ENCODE measurements at regions not wholly inside any gene's neighbourhood (a gene's known extent, or its start where the extent isn't known, plus 50 kb on each side); places are given as distances from the start of the nearest gene placed in this dataset.

DNA sequence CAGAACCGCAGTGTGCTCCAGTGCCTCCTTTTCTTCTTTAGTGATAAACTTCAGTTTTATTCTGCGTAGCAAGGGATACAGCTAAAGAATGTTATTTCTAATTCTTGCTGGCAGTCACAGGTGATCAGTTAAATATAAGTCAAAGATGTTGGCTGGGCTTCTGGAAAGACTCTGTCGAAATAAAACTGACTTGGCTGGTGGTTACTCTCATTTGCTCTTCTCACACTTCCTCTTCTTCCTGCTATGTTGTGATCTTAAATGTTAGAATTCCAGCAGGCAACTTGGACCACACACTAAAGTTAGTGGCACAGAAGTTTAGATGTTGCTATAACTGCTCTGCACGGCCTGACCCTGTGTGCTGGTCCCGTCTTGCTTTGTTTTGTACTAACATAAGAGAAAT lies 278.6 kb downstream of the CDH19 start:
- TF ChIP-seq, protein P1, sequence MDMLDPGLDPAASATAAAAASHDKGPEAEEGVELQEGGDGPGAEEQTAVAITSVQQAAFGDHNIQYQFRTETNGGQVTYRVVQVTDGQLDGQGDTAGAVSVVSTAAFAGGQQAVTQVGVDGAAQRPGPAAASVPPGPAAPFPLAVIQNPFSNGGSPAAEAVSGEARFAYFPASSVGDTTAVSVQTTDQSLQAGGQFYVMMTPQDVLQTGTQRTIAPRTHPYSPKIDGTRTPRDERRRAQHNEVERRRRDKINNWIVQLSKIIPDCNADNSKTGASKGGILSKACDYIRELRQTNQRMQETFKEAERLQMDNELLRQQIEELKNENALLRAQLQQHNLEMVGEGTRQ (IDR thresholded peaks at IDR 0.05; ENCODE audit: borderline replicate concordance, low read depth, low read length) = no peak
- TF ChIP-seq YY1 (IDR thresholded peaks at IDR 0.05; ENCODE audit: low read depth, low read length) (no peak), ESRRA (IDR thresholded peaks at IDR 0.05; ENCODE audit: low read length) (no peak)
- TF ChIP-seq, protein P2, sequence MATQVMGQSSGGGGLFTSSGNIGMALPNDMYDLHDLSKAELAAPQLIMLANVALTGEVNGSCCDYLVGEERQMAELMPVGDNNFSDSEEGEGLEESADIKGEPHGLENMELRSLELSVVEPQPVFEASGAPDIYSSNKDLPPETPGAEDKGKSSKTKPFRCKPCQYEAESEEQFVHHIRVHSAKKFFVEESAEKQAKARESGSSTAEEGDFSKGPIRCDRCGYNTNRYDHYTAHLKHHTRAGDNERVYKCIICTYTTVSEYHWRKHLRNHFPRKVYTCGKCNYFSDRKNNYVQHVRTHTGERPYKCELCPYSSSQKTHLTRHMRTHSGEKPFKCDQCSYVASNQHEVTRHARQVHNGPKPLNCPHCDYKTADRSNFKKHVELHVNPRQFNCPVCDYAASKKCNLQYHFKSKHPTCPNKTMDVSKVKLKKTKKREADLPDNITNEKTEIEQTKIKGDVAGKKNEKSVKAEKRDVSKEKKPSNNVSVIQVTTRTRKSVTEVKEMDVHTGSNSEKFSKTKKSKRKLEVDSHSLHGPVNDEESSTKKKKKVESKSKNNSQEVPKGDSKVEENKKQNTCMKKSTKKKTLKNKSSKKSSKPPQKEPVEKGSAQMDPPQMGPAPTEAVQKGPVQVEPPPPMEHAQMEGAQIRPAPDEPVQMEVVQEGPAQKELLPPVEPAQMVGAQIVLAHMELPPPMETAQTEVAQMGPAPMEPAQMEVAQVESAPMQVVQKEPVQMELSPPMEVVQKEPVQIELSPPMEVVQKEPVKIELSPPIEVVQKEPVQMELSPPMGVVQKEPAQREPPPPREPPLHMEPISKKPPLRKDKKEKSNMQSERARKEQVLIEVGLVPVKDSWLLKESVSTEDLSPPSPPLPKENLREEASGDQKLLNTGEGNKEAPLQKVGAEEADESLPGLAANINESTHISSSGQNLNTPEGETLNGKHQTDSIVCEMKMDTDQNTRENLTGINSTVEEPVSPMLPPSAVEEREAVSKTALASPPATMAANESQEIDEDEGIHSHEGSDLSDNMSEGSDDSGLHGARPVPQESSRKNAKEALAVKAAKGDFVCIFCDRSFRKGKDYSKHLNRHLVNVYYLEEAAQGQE (IDR thresholded peaks at IDR 0.05; ENCODE audit: low read depth, low read length) = no peak
